Bronchial epithelial cell (primary cell): ENCODE measurements at regions not wholly inside any gene's neighbourhood (a gene's known extent, or its start where the extent isn't known, plus 50 kb on each side); places are given as distances from the start of the nearest gene placed in this dataset.

Experiments used
- DNase-seq: peaks from one replicate; pipeline ENCODE4 v3.0.0-alpha.2; 2010; ENCODE audit warnings: low read depth
- FAIRE-seq: peaks from 2 replicates; lab custom pipeline; 2011; peaks lifted over from hg19 to GRCh38; lab: Jason Lieb, UNC
- H3K27me3 ChIP-seq: 2 replicates; pipeline ENCODE4 v1.5.1; 2011; ENCODE audit warnings: low read length; ENCODE audit not compliant: control insufficient read depth, insufficient read depth
- H3K36me3 ChIP-seq: 2 replicates; pipeline ENCODE4 v1.5.1; 2011; ENCODE audit warnings: low read length; ENCODE audit not compliant: control insufficient read depth, insufficient read depth
- H3K4me3 ChIP-seq: 2 replicates; pipeline ENCODE4 v1.5.1; 2011; ENCODE audit warnings: mild to moderate bottlenecking, low read depth, low read length, control low read depth
- CTCF ChIP-seq: IDR thresholded peaks from 2 replicates; pipeline ENCODE4 v1.5.1; 2011; ENCODE audit warnings: mild to moderate bottlenecking, moderate library complexity, low read length, control low read depth, inconsistent platforms; ENCODE audit not compliant: insufficient read depth, severe bottlenecking

- no peak for FAIRE-seq
- no peak for DNase-seq
- H3K27me3 ChIP-seq = no peaks in the 10 kb centered on the region
- H3K4me3 ChIP-seq = no peak overlapping the region
- no peak for TF ChIP-seq CTCF
- no peaks in the 10 kb centered on the region for H3K36me3 ChIP-seq
Observed at GRCh38 chr12:130110914-130111313, 51.4 kb upstream of the FZD10 start.

GRCh38 chr12:130111965-130112496 is 50.2 kb upstream of the FZD10 start:
- TF ChIP-seq CTCF = no peak
- DNase-seq = no peak
- no peaks in the 10 kb centered on the region for H3K27me3 ChIP-seq
- H3K4me3 ChIP-seq = no peak overlapping the region
- FAIRE-seq = no peak
- no peaks in the 10 kb centered on the region for H3K36me3 ChIP-seq
